ENCODE measurements at regions not wholly inside any gene's neighbourhood (a gene's known extent, or its start where the extent isn't known, plus 50 kb on each side); places are given as distances from the start of the nearest gene placed in this dataset.

GRCh38 chr3:106191211-106191610 lies 322.4 kb upstream of the CBLB start:
- ChIA-PET CTCF (no interaction called here), POLR2A (interaction anchor here (0.5 kb wide), 1 partner anchor 310 kb away, joined by 3 read pairs; no protein-coding TSS in a partner anchor)
- Histone ChIP-seq H3K4me3 (ENCODE audit: low read depth, low read length) (no peak overlapping the region), H3K27me3 (ENCODE audit: control insufficient read depth, insufficient read depth, low read length) (no peaks in the 10 kb centered on the region), H3K36me3 (ENCODE audit: control insufficient read depth, insufficient read depth, low read length) (no peaks in the 10 kb centered on the region)
- no peak for TF ChIP-seq CTCF (IDR thresholded peaks at IDR 0.05; ENCODE audit: insufficient read depth, low read depth, low read length)
- DNase-seq (ENCODE audit: low read depth) = no peak

GRCh38 chr3:106191913-106192312 lies 323.1 kb upstream of the CBLB start:
- H3K27me3 ChIP-seq (ENCODE audit: control insufficient read depth, insufficient read depth, low read length) = no peaks in the 10 kb centered on the region
- POLR2A ChIA-PET = no interaction called here
- CTCF ChIA-PET = no interaction called here
- no peak overlapping the region for H3K4me3 ChIP-seq (ENCODE audit: low read depth, low read length)
- DNase-seq (ENCODE audit: low read depth) = no peak
- TF ChIP-seq CTCF (IDR thresholded peaks at IDR 0.05; ENCODE audit: insufficient read depth, low read depth, low read length) = no peak
- no peaks in the 10 kb centered on the region for H3K36me3 ChIP-seq (ENCODE audit: control insufficient read depth, insufficient read depth, low read length)

GRCh38 chr3:106193876-106194275 lies 325.1 kb upstream of the CBLB start:
- H3K36me3 ChIP-seq (ENCODE audit: control insufficient read depth, insufficient read depth, low read length) = no peaks in the 10 kb centered on the region
- H3K27me3 ChIP-seq (ENCODE audit: control insufficient read depth, insufficient read depth, low read length) = no peaks in the 10 kb centered on the region
- H3K4me3 ChIP-seq (ENCODE audit: low read depth, low read length) = no peak overlapping the region
- no peak for TF ChIP-seq CTCF (IDR thresholded peaks at IDR 0.05; ENCODE audit: insufficient read depth, low read depth, low read length)
- ChIA-PET CTCF (no interaction called here), POLR2A (no interaction called here)
- no peak for DNase-seq (ENCODE audit: low read depth)

GRCh38 chr3:106194726-106195125 lies 325.9 kb upstream of the CBLB start:
- Histone ChIP-seq H3K36me3 (ENCODE audit: control insufficient read depth, insufficient read depth, low read length) (no peaks in the 10 kb centered on the region), H3K27me3 (ENCODE audit: control insufficient read depth, insufficient read depth, low read length) (no peaks in the 10 kb centered on the region), H3K4me3 (ENCODE audit: low read depth, low read length) (no peak overlapping the region)
- CTCF ChIA-PET = no interaction called here
- POLR2A ChIA-PET = no interaction called here
- no peak for TF ChIP-seq CTCF (IDR thresholded peaks at IDR 0.05; ENCODE audit: insufficient read depth, low read depth, low read length)
- no peak for DNase-seq (ENCODE audit: low read depth)

- POLR2A ChIA-PET = no interaction called here
- TF ChIP-seq CTCF (IDR thresholded peaks at IDR 0.05; ENCODE audit: insufficient read depth, low read depth, low read length) = no peak
- Histone ChIP-seq H3K27me3 (ENCODE audit: control insufficient read depth, insufficient read depth, low read length) (no peaks in the 10 kb centered on the region), H3K36me3 (ENCODE audit: control insufficient read depth, insufficient read depth, low read length) (no peaks in the 10 kb centered on the region), H3K4me3 (ENCODE audit: low read depth, low read length) (no peak overlapping the region)
- CTCF ChIA-PET = no interaction called here
- DNase-seq (ENCODE audit: low read depth) = no peak
Observed at GRCh38 chr3:106197532-106198194, 328.9 kb upstream of the CBLB start.
